Heart left ventricle (tissue), 16 donors: ENCODE measurements at regions not wholly inside any gene's neighbourhood (a gene's known extent, or its start where the extent isn't known, plus 50 kb on each side); places are given as distances from the start of the nearest gene placed in this dataset.

Experiments
- ATAC-seq, 4 donors: fragments of 200-7000 bp; cut with Tn5 transposase; one replicate each; pipeline ENCODE4 v1.9.1; 2020 to 2022; ENCODE audit warnings: moderate library complexity in 4 of 4, mild to moderate bottlenecking in 3 of 4, moderate number of reproducible peaks in 1 of 4
- DNase-seq, 5 donors: peaks; one replicate each; pipeline ENCODE4 v3.0.0-alpha.2; 2020
- H3K27ac ChIP-seq, 12 donors: fragments of 200-600 bp; sonication (generic) in 4 of 12; one replicate each; pipeline versions ENCODE4 v1.5.0 to v1.8.0; 2016 to 2022; ENCODE audit warnings: mild to moderate bottlenecking in 2 of 12
- H3K27me3 ChIP-seq, 9 donors: fragments of 200-600 bp; sonication (generic) in 2 of 9; one replicate each; pipeline versions ENCODE4 v1.5.1 to v1.8.0; 2016 to 2022; ENCODE audit warnings: mild to moderate bottlenecking in 3 of 9
- H3K36me3 ChIP-seq, 9 donors: fragments of 200-600 bp; sonication (generic) in 2 of 9; one replicate each; pipeline versions ENCODE4 v1.5.0 to v1.8.0; 2018 to 2022; ENCODE audit warnings: mild to moderate bottlenecking in 2 of 9
- H3K4me1 ChIP-seq, 12 donors: fragments of 200-600 bp; sonication (generic) in 4 of 12; one replicate each; pipeline versions ENCODE4 v1.5.0 to v1.8.0; 2016 to 2022; ENCODE audit warnings: mild to moderate bottlenecking in 3 of 12
- H3K4me3 ChIP-seq, 12 donors: fragments of 200-600 bp; sonication (generic) in 4 of 12; one replicate each; pipeline versions ENCODE4 v1.5.0 to v1.8.0; 2017 to 2022; ENCODE audit warnings: mild to moderate bottlenecking in 9 of 12, moderate library complexity in 4 of 12
- H3K9me3 ChIP-seq, 12 donors: fragments of 200-600 bp; sonication (generic) in 4 of 12; one replicate each; pipeline versions ENCODE4 v1.5.0 to v1.8.0; 2016 to 2022; ENCODE audit warnings: mild to moderate bottlenecking in 1 of 12
- POLR2A ChIP-seq, 2 donors: fragments of 450-650 bp; IDR thresholded peaks; one replicate each; pipeline ENCODE4 v1.6.1; 2017; ENCODE audit warnings: antibody characterized with exemption in 2 of 2, mild to moderate bottlenecking in 2 of 2, moderate library complexity in 2 of 2
- WGBS, 4 donors: extraction: QIAGEN DNeasy Blood & Tissue Kit in 2 of 4; methylation state at CpG; one replicate each; pipeline versions ENCODE4 v1.1.5 to v1.1.7; 2013 to 2018; 5-methylcytosine and 5-hydroxymethylcytosine counted together
- intact Hi-C, 10 donors: fragments of 100-400 bp; cut with DNase I; formaldehyde crosslinking; loops; one replicate each; pipeline versions ENCODE4 v1.11.1 to v1.14.2; 2022
- TF ChIP-seq, protein P1 (sequence below), 12 donors: fragments of 200-600 bp; sonication (generic) in 4 of 12; IDR thresholded peaks; one replicate each; pipeline versions ENCODE4 v1.5.0 to v1.8.0; 2018 to 2022; ENCODE audit warnings: antibody characterized with exemption in 12 of 12, mild to moderate bottlenecking in 5 of 12
- donor health status: ischemic (EF 13 %, LVEDD 7.1; RV severe dilation, severe dysfunction).
- donor health status: healthy with polysubstance abuse.
- donor health status: DM: no; HTN: yes; CAD: no.
- donor health status: DM: no; HTN: no; CAD: no.
- donor health status: ischemic (EF 25% LVEDD 6.9; RV normal size, moderate dysfunction).
- donor health status: ischemic (EF 25% LVEDD 5.7; RV mildly dilated, moderate dysfunction).
- donor health status: healthy.
- donor health status: DM: yes; HTN: yes; CAD: no.
- donor health status: ischemic (EF 35%, LVEDD 5.7; RV mildly dilated, moderate dysfunction).
- donor health status: nonischemic (EF 11% LVEDD 7.7; RV severe dilation, severe dysfunction).
- donor health status: DM: yes; HTN: yes; CAD: no.
- donor health status: PGD.
- donor health status: ischemic (EF 29% LVEDD 5.4; RV normal size, mild dysfunction).
- donor health status: nonischemic (EF 23%, LVEDD 6.1; RV moderate dilation, normal function).

DNA sequence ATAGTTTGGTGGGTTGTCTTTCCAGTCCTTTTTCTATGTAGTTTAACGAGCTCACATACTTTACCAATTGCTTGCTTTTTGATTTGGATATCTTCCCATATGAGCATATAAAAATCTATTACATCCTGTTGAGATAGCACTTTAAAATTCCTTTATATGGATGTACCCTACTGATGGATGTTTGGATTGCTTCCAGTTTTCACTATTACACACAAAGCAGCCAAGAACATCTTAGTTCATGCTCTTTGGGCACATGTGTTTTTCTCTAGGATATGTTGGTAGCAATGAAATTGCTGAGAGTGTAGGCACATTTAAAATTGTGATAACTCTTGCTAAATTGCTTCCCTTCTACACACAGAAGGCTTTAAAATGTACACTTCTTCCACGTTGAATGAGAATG is 56.1 kb upstream of the NTRK2 start:
- Histone ChIP-seq H3K4me3 (no peak overlapping the region), H3K36me3 (no peaks in the 10 kb centered on the region), H3K27ac (no peak overlapping the region), H3K4me1 (no peaks in the 10 kb centered on the region), H3K9me3 (peaks cover 0 to 13% (median 0%) of the 10 kb centered on the region in 12 donors), H3K27me3 (no peaks in the 10 kb centered on the region)
- ATAC-seq (no peak), DNase-seq (no peak)
- intact Hi-C loops = no loop called here
- TF ChIP-seq, protein P1, sequence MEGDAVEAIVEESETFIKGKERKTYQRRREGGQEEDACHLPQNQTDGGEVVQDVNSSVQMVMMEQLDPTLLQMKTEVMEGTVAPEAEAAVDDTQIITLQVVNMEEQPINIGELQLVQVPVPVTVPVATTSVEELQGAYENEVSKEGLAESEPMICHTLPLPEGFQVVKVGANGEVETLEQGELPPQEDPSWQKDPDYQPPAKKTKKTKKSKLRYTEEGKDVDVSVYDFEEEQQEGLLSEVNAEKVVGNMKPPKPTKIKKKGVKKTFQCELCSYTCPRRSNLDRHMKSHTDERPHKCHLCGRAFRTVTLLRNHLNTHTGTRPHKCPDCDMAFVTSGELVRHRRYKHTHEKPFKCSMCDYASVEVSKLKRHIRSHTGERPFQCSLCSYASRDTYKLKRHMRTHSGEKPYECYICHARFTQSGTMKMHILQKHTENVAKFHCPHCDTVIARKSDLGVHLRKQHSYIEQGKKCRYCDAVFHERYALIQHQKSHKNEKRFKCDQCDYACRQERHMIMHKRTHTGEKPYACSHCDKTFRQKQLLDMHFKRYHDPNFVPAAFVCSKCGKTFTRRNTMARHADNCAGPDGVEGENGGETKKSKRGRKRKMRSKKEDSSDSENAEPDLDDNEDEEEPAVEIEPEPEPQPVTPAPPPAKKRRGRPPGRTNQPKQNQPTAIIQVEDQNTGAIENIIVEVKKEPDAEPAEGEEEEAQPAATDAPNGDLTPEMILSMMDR (IDR thresholded peaks at IDR 0.05) = no peak
- TF ChIP-seq POLR2A (IDR thresholded peaks at IDR 0.05) = no peak
- WGBS, 4 donors = 65 to 76% (median 74%) methylated on average over 2 of the region's 2 CpGs

DNA sequence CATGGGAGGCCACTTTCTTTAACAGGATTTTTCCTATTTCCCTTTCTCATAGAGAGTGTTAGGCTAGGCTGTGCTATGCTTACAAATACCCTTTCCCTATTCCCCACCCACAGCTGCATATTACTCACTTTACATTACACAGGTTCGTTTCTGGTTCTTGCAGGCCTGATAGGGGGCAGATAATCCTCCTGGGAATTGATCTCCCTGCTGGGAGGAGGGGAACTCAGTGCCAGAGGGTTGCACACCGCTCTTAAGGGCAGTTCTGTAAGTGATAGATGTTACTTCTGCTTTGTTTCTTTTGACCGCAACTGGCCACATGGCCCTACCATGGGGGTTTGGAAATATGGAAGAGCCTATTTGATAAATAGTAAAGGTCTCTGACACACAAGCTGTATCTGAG is 54.0 kb upstream of the NTRK2 start:
- intact Hi-C loops = no loop called here
- no peaks in the 10 kb centered on the region for H3K36me3 ChIP-seq
- no peak overlapping the region for H3K27ac ChIP-seq
- no peak for DNase-seq
- peaks cover 0 to 7% (median 0%) of the 10 kb centered on the region in 12 donors for H3K9me3 ChIP-seq
- no peak for ATAC-seq
- H3K27me3 ChIP-seq = peaks cover 0 to 2% (median 0%) of the 10 kb centered on the region in 9 donors
- H3K4me1 ChIP-seq = no peaks in the 10 kb centered on the region
- TF ChIP-seq POLR2A (IDR thresholded peaks at IDR 0.05) = no peak
- TF ChIP-seq, protein P1 (IDR thresholded peaks at IDR 0.05) = no peak
- WGBS, 4 donors = 52 to 61% (median 58%) methylated on average over 3 of the region's 3 CpGs
- H3K4me3 ChIP-seq = no peak overlapping the region

DNA sequence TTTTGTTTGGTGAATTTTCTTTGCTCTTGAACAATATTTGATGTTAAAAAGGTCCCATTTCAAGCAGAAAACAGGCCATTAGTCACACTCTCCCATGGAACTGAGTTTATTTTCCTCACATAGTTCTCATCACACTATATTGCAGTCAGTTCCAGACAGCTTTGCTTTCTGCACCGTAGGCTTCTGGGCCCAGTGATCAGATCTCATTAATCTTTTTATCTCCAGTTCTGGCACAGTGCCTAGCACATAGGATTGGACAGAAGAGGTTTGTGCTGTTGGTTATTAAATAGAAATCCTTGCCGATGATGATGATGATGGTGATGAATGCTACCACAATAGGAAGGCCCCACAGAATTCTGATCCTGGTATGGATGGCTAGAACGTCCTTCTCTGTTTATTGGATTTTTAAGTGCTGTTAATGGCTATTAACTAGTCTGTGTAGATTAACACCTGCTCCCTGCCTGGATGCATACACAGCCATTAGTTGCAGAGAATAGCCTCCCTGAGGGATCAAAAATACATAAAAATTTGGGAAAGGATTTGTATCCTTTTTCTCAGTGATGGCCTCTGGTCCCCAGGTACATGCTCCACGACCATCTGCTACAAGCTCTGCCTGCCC is 52.0 kb upstream of the NTRK2 start:
- Histone ChIP-seq H3K9me3 (no peaks in the 10 kb centered on the region), H3K27ac (no peak overlapping the region), H3K27me3 (peaks cover 0 to 5% (median 0%) of the 10 kb centered on the region in 9 donors), H3K4me3 (no peak overlapping the region), H3K36me3 (no peaks in the 10 kb centered on the region), H3K4me1 (no peaks in the 10 kb centered on the region)
- TF ChIP-seq, protein P1 (IDR thresholded peaks at IDR 0.05) = no peak
- TF ChIP-seq POLR2A (IDR thresholded peaks at IDR 0.05) = no peak
- intact Hi-C loops = no loop called here
- ATAC-seq (no peak), DNase-seq (no peak)
- WGBS, 4 donors = 69 to 80% (median 74%) methylated on average over 4 of the region's 4 CpGs
